ENCODE measurements at regions not wholly inside any gene's neighbourhood (a gene's known extent, or its start where the extent isn't known, plus 50 kb on each side); places are given as distances from the start of the nearest gene placed in this dataset.

GRCh38 chr16:65547772-65548446 lies 426.0 kb upstream of the CDH11 start:
- FAIRE-seq (no peak), DNase-seq (ENCODE audit: insufficient read length, low spot score) (no peak)
- no peak for TF ChIP-seq CTCF (IDR thresholded peaks at IDR 0.05; ENCODE audit: insufficient read depth, missing control alignments)

- DNase-seq (ENCODE audit: insufficient read length, low spot score) (no peak), FAIRE-seq (no peak)
- no peak for TF ChIP-seq CTCF (IDR thresholded peaks at IDR 0.05; ENCODE audit: insufficient read depth, missing control alignments)
Observed at GRCh38 chr16:65546353-65546791, 424.5 kb upstream of the CDH11 start.

- no peak for TF ChIP-seq CTCF (IDR thresholded peaks at IDR 0.05; ENCODE audit: insufficient read depth, missing control alignments)
- FAIRE-seq (no peak), DNase-seq (ENCODE audit: insufficient read length, low spot score) (no peak)
Observed at GRCh38 chr16:65545413-65545956, 423.6 kb upstream of the CDH11 start.

- TF ChIP-seq CTCF (IDR thresholded peaks at IDR 0.05; ENCODE audit: insufficient read depth, missing control alignments): no peak
- DNase-seq (ENCODE audit: insufficient read length, low spot score) (no peak), FAIRE-seq (no peak)
Observed at GRCh38 chr16:65543781-65544740, 422.2 kb upstream of the CDH11 start.

- no peak for FAIRE-seq
- no peak for DNase-seq (ENCODE audit: insufficient read length, low spot score)
- no peak for TF ChIP-seq CTCF (IDR thresholded peaks at IDR 0.05; ENCODE audit: insufficient read depth, missing control alignments)
Observed at GRCh38 chr16:65541646-65542045, 419.8 kb upstream of the CDH11 start.

- TF ChIP-seq CTCF (IDR thresholded peaks at IDR 0.05; ENCODE audit: insufficient read depth, missing control alignments): no peak
Observed at GRCh38 chr16:65540901-65541300, 419.0 kb upstream of the CDH11 start.

More at GRCh38 chr16:65540901-65541300, 419.0 kb upstream of the CDH11 start:
- DNase-seq (ENCODE audit: insufficient read length, low spot score) (no peak), FAIRE-seq (no peak)

Measured in D721Med (cell line).